Right renal pelvis (tissue), 4 donors: ENCODE measurements at regions not wholly inside any gene's neighbourhood (a gene's known extent, or its start where the extent isn't known, plus 50 kb on each side); places are given as distances from the start of the nearest gene placed in this dataset.

Source experiments
- DNase-seq, 4 donors: peaks; one replicate each; pipeline ENCODE4 v3.0.0-alpha.2; 2013; ENCODE audit warnings: low read depth in 4 of 4, low spot score in 3 of 4, missing footprints in 1 of 4

- DNase-seq: no peak
Observed at GRCh38 chr2:47266939-47267710, 90.8 kb upstream of the CALM2 start.

GRCh38 chr2:47265751-47266231, 89.5 kb upstream of the CALM2 start:
- no peak for DNase-seq

- no peak for DNase-seq
Observed at GRCh38 chr2:47265158-47265557, 88.8 kb upstream of the CALM2 start.

GRCh38 chr2:47264686-47265085, 88.4 kb upstream of the CALM2 start:
- DNase-seq: no peak

DNA sequence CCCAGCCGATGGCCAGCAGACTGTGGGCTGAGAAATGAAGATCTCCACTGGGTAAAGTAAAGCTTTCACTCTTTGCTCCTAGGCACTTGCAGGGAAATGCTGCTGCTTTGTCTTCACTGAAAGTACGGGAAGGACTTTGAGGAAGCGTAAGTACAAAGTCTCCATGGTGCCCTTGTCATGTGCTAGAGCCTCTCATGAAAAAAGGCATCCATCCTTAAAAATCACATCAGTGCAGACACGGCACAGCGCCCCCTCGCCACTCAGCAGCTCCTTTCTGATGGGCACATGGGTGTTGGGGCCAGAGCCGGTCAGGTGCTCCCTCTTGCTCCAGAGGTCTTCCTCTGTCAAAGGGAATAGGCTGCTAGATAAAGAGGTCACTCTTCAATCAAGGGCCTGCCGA, 87.8 kb upstream of the CALM2 start:
- DNase-seq: no peak

DNA sequence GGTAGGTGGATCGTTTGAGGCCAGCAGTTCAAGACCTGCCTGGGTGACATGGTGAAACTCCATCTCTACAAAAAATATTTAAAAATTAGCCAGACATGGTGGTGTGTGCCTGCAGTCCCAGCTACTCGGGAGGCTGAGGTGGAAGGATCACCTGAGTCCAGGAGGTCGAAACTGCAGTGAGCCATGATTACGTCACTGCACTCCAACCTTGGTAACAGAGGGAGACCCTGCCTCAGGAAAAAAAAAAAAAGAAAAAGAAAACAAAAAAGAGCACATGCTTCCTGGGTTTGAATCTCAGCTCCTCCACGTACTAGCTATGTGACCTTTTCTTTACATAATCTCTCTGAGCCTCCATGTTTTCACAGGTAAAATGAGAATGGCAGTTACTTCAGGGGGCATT, 86.3 kb upstream of the CALM2 start:
- no peak for DNase-seq

DNA sequence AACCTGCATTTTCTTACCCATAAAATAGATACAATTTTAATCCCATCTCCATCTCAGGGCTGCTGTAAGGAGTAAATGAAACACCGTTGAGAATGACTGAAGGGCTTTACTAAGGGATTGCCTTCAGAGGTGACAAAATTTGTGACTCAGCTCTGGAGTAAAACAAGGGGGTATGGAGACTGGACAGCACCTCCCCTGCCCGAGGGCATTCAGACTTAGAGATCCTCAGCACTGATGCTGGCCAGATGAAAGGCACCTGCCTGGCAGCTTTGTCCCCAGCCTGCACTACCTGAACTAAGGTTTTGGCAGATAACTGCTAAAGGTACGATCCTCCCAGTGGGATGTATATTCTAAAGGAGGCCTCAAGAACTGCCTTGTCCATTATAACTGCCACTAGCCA, 84.7 kb upstream of the CALM2 start:
- no peak for DNase-seq

DNA sequence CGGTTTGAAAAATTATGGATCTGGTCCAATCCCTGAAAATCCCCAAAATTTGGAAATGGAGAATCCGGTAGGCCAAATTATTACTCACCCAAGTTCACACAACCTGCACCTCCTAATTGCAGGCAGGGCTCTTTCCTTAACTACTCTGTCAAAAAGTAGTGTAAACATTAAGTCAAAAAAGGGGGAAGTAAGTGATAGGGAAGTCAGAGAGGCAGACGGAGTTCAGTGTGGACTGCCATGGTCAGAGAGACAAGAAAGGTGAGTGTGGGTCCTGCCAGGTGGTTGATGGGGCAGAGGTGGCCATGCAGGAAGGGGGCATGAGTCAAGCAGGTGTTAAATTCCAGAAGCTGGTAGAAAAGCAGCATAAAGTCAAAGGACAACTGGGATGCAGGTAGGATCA, 83.5 kb upstream of the CALM2 start:
- no peak for DNase-seq

DNA sequence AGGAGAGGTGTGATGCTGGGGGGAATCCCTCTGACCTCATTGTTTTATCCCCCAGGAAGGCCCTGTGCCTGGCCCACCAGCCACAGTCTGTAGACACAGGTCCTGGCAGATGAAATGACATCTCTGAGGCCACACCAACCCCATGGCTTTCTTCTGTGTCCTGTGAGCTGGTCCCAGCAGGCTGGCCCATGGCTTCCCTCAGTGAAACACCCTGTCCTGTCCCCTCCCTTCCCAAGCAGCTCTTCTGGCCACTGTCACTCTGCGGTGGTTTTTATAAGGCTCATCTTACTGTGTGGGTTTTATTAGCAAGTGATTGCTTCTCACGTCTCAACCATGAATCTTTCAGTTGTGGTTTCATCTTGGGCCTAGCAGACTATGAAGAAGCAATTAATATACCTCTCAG, 81.6 kb upstream of the CALM2 start:
- no peak for DNase-seq

GRCh38 chr2:47256416-47257087, 80.2 kb upstream of the CALM2 start:
- DNase-seq: no peak

DNA sequence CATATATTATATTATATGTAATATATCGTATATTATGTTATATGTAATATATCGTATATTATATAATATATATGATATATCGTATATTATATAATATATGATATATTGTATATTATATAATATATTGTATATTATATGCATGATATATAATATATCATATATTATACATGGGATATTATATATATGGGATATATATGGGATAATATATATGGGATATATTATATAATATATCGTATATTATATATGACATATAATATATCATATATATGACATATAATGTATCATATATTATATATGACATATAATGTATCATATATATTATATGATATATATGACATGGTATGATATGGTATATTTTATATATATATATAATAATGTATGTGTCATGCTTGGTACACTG, 79.5 kb upstream of the CALM2 start:
- no peak for DNase-seq

DNA sequence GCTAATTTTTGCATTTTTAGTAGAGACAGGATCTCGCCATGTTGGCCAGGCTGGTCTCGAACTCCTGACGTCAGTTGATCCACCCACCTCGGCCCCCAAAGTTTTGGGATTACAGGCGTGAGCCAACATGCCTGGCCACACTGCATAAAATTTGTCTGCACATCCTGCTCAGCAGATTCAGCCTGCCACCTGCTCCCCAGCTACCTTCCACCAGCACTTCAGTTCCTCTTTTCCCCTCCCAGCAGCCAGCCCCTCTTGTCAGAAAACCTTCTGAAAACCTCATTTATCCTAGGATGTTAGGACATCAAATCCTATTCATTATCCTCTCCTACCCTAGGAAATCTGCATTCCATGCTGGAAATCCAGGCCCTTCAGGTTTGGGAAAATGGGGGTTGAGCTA, 78.2 kb upstream of the CALM2 start:
- DNase-seq: no peak

DNA sequence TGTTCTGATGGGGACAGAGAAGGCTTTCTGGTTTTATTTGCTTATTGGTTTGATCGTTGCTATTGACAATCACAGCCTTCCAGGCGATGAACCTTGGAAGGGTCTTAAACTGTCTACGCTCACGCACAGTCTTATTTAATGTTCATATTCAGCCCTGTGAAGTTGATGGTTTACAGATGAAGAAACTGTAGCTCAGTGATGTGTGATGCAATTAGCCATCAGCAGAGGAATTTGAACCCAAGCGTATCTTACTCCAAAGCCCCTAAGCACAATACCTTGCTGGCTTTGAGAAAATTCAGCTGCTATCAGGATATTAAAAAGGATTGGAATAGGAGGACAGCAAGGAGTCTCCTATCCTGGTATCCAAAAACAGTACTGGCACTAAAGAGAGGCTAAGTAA, 77.1 kb upstream of the CALM2 start:
- DNase-seq: no peak

GRCh38 chr2:47251404-47251675, 75.0 kb upstream of the CALM2 start:
- no peak for DNase-seq

DNA sequence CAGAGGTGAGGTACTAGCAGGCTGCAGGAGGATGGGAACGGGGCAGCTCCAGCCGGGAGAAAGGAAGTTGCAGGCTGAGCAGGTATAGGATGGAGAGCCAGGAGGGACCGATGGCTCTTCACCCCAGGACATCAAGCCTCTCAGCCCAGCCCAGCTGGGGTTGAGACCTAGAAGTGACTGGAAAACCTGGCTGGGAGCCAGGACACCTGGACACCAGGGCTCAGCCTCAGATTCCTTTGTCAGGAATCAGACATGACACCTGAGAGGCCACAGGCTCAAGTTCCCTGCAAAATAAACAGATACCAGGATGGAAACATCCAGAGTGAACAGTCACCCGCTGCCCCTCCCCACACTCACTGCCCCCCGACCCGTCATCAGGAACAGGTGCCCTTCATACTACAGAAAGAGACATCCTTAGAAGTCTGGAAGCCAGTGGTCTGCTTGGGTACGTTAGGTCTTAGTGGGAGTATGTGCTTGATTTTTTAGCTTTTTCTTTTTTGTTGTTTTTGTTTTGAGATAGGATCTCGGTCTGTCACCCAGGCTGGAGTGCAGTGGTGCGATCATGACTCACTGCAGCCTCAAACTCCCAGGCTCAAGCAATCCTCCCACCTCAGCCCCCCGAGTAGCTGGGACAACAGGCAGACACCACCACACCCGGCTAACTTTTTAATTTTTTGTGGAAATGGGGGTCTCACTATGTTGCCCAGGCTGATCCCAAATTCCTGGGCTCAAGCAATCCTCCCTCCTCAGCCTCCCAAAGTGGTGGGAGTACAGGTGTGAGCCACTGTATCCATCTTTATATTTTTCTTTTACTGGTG, 74.5 kb upstream of the CALM2 start:
- no peak for DNase-seq

DNA sequence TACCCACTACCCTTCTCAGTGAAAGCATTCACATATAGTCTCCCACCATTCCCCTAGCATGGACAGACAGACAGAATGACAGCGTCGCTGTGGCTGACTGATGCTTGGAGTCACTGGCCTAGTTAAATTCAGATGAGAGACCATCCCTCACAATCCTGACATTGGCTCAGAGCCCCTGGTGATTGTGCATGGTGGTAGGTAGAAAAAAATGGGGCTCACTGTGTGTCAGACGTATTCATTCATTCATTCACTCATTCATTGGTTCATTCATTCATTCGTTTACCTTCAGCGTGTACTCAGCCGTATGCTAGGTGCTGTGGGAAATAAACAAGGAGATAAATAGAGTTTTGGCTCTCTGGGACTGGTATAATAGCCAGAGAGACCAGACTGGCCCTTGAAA, 73.6 kb upstream of the CALM2 start:
- DNase-seq: no peak

DNA sequence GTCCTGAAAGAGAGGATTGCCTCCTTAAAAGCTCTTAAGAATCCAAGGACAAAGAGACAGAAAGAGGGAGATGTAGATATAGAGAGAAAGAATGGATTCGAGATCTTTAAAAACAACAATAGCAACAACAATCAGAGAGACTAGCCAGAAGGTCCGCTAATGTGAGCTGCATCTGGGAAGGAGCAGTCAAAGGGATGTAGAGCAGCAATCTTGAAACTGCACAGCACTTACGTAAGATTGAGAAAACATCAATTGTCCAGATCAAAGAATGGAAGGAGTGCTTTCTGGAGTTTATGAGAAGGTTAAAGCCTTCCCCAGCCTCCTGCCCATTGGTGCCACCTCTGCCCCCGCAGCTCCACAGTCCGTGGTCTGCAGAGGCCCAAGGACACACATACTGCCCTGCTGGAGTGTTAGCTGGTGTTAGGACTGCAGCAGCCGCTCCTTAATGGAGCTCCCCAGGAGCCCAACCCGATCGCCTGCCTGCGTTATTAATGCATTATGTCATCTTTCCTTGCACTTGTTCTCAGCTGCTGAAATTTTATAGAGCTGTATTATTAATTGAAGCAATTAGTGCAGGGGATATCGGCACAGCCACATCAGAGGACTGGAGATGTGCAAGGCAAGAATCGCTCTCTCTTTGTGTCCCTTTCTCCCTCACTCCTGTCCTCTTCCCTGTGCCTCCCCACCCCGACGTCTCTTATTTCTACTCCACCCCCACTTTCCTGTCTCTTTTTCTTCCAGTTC, 73.0 kb upstream of the CALM2 start:
- no peak for DNase-seq

- DNase-seq: no peak
Observed at GRCh38 chr2:47243596-47244323, 67.4 kb upstream of the CALM2 start.

- DNase-seq: no peak
Observed at GRCh38 chr2:47241715-47242114, 65.4 kb upstream of the CALM2 start.
